ENCODE measurements at regions not wholly inside any gene's neighbourhood (a gene's known extent, or its start where the extent isn't known, plus 50 kb on each side); places are given as distances from the start of the nearest gene placed in this dataset.

DNA sequence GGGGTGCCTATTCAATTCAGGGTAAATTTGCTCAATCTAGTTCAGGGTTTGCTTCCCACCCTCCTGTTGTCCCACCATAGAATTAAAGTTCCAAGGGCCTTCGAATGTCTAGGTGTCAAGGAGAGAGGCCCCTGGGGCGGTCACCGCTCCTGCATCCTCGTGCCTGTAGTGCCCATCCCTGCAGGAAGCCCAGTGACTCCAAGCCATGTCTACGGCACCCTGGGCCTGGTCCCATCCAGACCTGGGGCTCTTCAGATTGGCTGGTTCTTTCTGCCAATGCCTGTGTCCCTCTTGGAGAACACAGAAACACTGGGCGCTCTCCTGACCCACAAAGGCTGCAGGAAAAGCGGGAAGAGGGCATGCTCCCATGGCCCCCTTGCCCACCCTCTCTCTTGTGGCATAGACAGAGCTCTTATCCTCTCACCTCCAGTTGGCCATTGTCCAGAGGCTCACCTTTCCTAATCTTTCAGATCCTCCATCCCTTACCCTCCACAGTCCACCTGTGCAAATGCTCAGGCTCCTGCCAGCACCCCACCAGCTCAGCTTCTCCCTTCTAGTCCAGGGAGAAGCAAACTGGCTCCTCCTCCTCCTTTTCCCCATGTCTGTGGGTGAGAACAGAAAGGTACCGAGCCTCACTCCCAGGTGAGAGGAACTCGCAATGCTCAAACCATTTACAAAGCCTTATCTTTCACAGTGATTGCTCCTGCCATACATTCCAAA is 253.0 kb upstream of the IRX2 start (continued):
- TF ChIP-seq, protein P1, sequence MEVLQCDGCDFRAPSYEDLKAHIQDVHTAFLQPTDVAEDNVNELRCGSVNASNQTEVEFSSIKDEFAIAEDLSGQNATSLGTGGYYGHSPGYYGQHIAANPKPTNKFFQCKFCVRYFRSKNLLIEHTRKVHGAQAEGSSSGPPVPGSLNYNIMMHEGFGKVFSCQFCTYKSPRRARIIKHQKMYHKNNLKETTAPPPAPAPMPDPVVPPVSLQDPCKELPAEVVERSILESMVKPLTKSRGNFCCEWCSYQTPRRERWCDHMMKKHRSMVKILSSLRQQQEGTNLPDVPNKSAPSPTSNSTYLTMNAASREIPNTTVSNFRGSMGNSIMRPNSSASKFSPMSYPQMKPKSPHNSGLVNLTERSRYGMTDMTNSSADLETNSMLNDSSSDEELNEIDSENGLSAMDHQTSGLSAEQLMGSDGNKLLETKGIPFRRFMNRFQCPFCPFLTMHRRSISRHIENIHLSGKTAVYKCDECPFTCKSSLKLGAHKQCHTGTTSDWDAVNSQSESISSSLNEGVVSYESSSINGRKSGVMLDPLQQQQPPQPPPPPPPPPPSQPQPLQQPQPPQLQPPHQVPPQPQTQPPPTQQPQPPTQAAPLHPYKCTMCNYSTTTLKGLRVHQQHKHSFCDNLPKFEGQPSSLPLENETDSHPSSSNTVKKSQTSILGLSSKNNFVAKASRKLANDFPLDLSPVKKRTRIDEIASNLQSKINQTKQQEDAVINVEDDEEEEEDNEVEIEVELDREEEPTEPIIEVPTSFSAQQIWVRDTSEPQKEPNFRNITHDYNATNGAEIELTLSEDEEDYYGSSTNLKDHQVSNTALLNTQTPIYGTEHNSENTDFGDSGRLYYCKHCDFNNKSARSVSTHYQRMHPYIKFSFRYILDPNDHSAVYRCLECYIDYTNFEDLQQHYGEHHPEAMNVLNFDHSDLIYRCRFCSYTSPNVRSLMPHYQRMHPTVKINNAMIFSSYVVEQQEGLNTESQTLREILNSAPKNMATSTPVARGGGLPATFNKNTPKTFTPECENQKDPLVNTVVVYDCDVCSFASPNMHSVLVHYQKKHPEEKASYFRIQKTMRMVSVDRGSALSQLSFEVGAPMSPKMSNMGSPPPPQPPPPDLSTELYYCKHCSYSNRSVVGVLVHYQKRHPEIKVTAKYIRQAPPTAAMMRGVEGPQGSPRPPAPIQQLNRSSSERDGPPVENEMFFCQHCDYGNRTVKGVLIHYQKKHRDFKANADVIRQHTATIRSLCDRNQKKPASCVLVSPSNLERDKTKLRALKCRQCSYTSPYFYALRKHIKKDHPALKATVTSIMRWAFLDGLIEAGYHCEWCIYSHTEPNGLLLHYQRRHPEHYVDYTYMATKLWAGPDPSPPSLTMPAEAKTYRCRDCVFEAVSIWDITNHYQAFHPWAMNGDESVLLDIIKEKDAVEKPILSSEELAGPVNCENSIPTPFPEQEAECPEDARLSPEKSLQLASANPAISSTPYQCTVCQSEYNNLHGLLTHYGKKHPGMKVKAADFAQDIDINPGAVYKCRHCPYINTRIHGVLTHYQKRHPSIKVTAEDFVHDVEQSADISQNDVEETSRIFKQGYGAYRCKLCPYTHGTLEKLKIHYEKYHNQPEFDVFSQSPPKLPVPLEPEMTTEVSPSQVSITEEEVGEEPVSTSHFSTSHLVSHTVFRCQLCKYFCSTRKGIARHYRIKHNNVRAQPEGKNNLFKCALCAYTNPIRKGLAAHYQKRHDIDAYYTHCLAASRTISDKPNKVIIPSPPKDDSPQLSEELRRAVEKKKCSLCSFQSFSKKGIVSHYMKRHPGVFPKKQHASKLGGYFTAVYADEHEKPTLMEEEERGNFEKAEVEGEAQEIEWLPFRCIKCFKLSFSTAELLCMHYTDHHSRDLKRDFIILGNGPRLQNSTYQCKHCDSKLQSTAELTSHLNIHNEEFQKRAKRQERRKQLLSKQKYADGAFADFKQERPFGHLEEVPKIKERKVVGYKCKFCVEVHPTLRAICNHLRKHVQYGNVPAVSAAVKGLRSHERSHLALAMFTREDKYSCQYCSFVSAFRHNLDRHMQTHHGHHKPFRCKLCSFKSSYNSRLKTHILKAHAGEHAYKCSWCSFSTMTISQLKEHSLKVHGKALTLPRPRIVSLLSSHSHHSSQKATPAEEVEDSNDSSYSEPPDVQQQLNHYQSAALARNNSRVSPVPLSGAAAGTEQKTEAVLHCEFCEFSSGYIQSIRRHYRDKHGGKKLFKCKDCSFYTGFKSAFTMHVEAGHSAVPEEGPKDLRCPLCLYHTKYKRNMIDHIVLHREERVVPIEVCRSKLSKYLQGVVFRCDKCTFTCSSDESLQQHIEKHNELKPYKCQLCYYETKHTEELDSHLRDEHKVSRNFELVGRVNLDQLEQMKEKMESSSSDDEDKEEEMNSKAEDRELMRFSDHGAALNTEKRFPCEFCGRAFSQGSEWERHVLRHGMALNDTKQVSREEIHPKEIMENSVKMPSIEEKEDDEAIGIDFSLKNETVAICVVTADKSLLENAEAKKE (CRISPR knock-in tag; IDR thresholded peaks at IDR 0.05): no peak
- no peak for TF ChIP-seq EZH2phosphoT487 (IDR thresholded peaks at IDR 0.05; ENCODE audit: unreplicated experiment)
- no peak for TF ChIP-seq JUNB (IDR thresholded peaks at IDR 0.05; ENCODE audit: unreplicated experiment)
- no peak for TF ChIP-seq ZNF114 (CRISPR knock-in tag; IDR thresholded peaks at IDR 0.05)

DNA sequence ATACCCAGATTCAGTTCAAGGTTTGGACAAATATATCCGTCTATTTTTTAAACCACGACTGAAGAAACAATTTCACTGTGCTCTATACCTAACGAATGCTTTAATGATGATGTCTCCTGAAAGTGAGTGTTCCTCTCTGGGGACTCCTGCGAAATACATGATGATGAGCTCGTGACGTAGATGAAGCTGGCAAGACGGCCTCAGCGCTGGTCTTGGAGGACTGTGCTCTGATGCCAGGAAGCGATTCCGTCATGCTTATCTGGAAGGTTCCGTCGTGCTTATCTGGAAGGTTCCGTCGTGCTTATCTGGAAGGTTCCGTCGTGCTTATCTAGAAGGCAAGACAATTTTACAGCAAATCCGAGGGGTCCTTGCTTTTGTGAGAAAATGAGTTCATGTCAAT is 250.8 kb upstream of the IRX2 start:
- no peak for DNase-seq (ENCODE audit: low spot score)
- H3K36me3 Mint-ChIP-seq (ENCODE audit: low read depth): no peaks in the 10 kb centered on the region
- H3K27me3 Mint-ChIP-seq (ENCODE audit: insufficient read depth, low read depth, poor library complexity): peaks cover 7% of the 10 kb centered on the region
- H3K4me3 Mint-ChIP-seq: no peak overlapping the region
- Histone ChIP-seq H3K4me2 (no peak overlapping the region), H3K79me2 (replicated peaks; ENCODE audit: insufficient read depth) (no peaks in the 10 kb centered on the region), H3K36me3 (ENCODE audit: insufficient read depth) (no peaks in the 10 kb centered on the region), H3K9me2 (ENCODE audit: insufficient read depth) (no peaks in the 10 kb centered on the region), H4K20me1 (replicated peaks; ENCODE audit: insufficient read depth) (no peaks in the 10 kb centered on the region), H3K4me3 (no peak overlapping the region), H3K27ac (ENCODE audit: low read depth) (no peak overlapping the region), H3F3A (replicated peaks; ENCODE audit: low read depth) (no peaks in the 10 kb centered on the region), H3K27me3 (ENCODE audit: insufficient read depth) (no peaks in the 10 kb centered on the region), H3K4me1 (ENCODE audit: insufficient read depth) (no peaks in the 10 kb centered on the region), H2AFZ (no peak overlapping the region)
- peaks cover 20% of the 10 kb centered on the region; the same call in 2 of the 3 replicates for H3K9me3 Mint-ChIP-seq
- no peak for ATAC-seq
- TF ChIP-seq STAT1 (IDR thresholded peaks at IDR 0.05; ENCODE audit: unreplicated experiment) (no peak), ZNF114 (CRISPR knock-in tag; IDR thresholded peaks at IDR 0.05) (no peak), ZNF331 (CRISPR knock-in tag; IDR thresholded peaks at IDR 0.05; ENCODE audit: low read depth) (no peak), ETS1 (IDR thresholded peaks at IDR 0.05) (no peak), POLR2AphosphoS5 (IDR thresholded peaks at IDR 0.05; ENCODE audit: low read depth) (no peak), JUNB (IDR thresholded peaks at IDR 0.05; ENCODE audit: unreplicated experiment) (no peak), CTCF (conservative IDR thresholded peaks at IDR 0.05; ENCODE audit: low read depth in 2 of 2) (no peak), CREB1 (CRISPR knock-in tag; IDR thresholded peaks at IDR 0.05; ENCODE audit: low read depth) (no peak)
- TF ChIP-seq, protein P2, sequence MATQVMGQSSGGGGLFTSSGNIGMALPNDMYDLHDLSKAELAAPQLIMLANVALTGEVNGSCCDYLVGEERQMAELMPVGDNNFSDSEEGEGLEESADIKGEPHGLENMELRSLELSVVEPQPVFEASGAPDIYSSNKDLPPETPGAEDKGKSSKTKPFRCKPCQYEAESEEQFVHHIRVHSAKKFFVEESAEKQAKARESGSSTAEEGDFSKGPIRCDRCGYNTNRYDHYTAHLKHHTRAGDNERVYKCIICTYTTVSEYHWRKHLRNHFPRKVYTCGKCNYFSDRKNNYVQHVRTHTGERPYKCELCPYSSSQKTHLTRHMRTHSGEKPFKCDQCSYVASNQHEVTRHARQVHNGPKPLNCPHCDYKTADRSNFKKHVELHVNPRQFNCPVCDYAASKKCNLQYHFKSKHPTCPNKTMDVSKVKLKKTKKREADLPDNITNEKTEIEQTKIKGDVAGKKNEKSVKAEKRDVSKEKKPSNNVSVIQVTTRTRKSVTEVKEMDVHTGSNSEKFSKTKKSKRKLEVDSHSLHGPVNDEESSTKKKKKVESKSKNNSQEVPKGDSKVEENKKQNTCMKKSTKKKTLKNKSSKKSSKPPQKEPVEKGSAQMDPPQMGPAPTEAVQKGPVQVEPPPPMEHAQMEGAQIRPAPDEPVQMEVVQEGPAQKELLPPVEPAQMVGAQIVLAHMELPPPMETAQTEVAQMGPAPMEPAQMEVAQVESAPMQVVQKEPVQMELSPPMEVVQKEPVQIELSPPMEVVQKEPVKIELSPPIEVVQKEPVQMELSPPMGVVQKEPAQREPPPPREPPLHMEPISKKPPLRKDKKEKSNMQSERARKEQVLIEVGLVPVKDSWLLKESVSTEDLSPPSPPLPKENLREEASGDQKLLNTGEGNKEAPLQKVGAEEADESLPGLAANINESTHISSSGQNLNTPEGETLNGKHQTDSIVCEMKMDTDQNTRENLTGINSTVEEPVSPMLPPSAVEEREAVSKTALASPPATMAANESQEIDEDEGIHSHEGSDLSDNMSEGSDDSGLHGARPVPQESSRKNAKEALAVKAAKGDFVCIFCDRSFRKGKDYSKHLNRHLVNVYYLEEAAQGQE (IDR thresholded peaks at IDR 0.05; ENCODE audit: unreplicated experiment): no peak
- H3K4me1 Mint-ChIP-seq: peaks cover 4% of the 10 kb centered on the region; the same call in 1 of the 3 replicates
- no peak overlapping the region for H3K27ac Mint-ChIP-seq
